H1 (cell line): ENCODE measurements at regions not wholly inside any gene's neighbourhood (a gene's known extent, or its start where the extent isn't known, plus 50 kb on each side); places are given as distances from the start of the nearest gene placed in this dataset.

Source experiments
- CTCF ChIA-PET: fragments of 300-600 bp; sonication (Branson Sonifier 250); formaldehyde crosslinking; loops from one replicate; lab custom pipeline; 2021; ENCODE audit not compliant: partially characterized antibody; lab: Charles Lee
- POLR2A ChIA-PET: fragments of 300-600 bp; sonication (Branson Sonifier 250); formaldehyde crosslinking; loops from one replicate; lab custom pipeline; 2021; ENCODE audit warnings: inconsistent platforms; ENCODE audit not compliant: partially characterized antibody; lab: Charles Lee
- DNase-seq, 2 experiments: peaks; one replicate each; pipeline versions ENCODE4 v3.0.0 to v3.0.0-alpha.2; 2010 to 2022; ENCODE audit warnings: low spot score in 2 of 2, low read depth in 1 of 2, mixed read lengths in 1 of 2
- FAIRE-seq: peaks from 2 replicates; lab custom pipeline; 2011; peaks lifted over from hg19 to GRCh38; lab: Jason Lieb, UNC
- H2AFZ ChIP-seq: 2 replicates; pipeline ENCODE4 v1.8.1; 2012; ENCODE audit warnings: low read length, inconsistent platforms
- H2AK5ac ChIP-seq: 2 replicates; pipeline ENCODE4 v1.6.1; 2013; ENCODE audit warnings: low read depth, low read length
- H2BK120ac ChIP-seq: replicated peaks from 2 replicates; pipeline ENCODE3; 2013; ENCODE audit warnings: low read depth, low read length, inconsistent platforms
- H2BK12ac ChIP-seq: 2 replicates; pipeline ENCODE4 v1.6.1; 2013; ENCODE audit warnings: low read depth, low read length
- H2BK15ac ChIP-seq: 2 replicates; pipeline ENCODE4 v1.6.1; 2013; ENCODE audit warnings: low read length
- H2BK20ac ChIP-seq: 2 replicates; pipeline ENCODE4 v1.6.1; 2013; ENCODE audit warnings: low read length
- H2BK5ac ChIP-seq: 2 replicates; pipeline ENCODE4 v1.6.1; 2013; ENCODE audit warnings: low read depth, low read length
- H3K14ac ChIP-seq: 2 replicates; pipeline ENCODE4 v1.6.1; 2013; ENCODE audit warnings: inconsistent platforms; ENCODE audit not compliant: insufficient read length
- H3K18ac ChIP-seq: 2 replicates; pipeline ENCODE4 v1.6.1; 2013; ENCODE audit warnings: low read length; ENCODE audit errors: extremely low read depth
- H3K23ac ChIP-seq: 2 replicates; pipeline ENCODE4 v1.6.1; 2013; ENCODE audit warnings: inconsistent platforms; ENCODE audit not compliant: insufficient read length
- H3K23me2 ChIP-seq: 2 replicates; pipeline ENCODE4 v1.6.1; 2013; ENCODE audit warnings: low read depth, low read length
- H3K27ac ChIP-seq: 2 replicates; pipeline ENCODE4 v1.6.1; 2011; ENCODE audit warnings: low read depth, low read length, inconsistent platforms
- H3K27me3 ChIP-seq, 4 experiments: replicated peaks in 1 of 4; 1 replicate in 1 of 4; 2 replicates in 3 of 4; pipeline versions ENCODE4 v1.6.1 to v1.8.1; 2011 to 2013; ENCODE audit warnings: low read length in 3 of 4, mild to moderate bottlenecking in 3 of 4, inconsistent platforms in 2 of 4, mixed read lengths in 2 of 4, moderate library complexity in 1 of 4; ENCODE audit not compliant: control insufficient read depth in 3 of 4, insufficient read depth in 3 of 4; ENCODE audit errors: extremely low read depth in 1 of 4
- H3K36me3 ChIP-seq, 4 experiments: 2 replicates each; pipeline versions ENCODE4 v1.6.1 to v1.8.1; 2011 to 2013; ENCODE audit warnings: mild to moderate bottlenecking in 4 of 4, low read length in 3 of 4, moderate library complexity in 2 of 4, control low read depth in 1 of 4, inconsistent platforms in 1 of 4; ENCODE audit not compliant: insufficient read depth in 4 of 4, control insufficient read depth in 2 of 4
- H3K4ac ChIP-seq: replicated peaks from 2 replicates; pipeline ENCODE3; 2013; ENCODE audit warnings: low read length, low read depth, mixed read lengths, inconsistent platforms; ENCODE audit not compliant: insufficient read length
- H3K4me1 ChIP-seq, 4 experiments: replicated peaks in 1 of 4; 1 replicate in 1 of 4; 2 replicates in 3 of 4; pipeline versions ENCODE4 v1.6.1 to v1.8.1; 2011 to 2013; ENCODE audit warnings: low read length in 3 of 4, inconsistent platforms in 2 of 4, mixed read lengths in 1 of 4; ENCODE audit not compliant: insufficient read depth in 4 of 4, control insufficient read depth in 3 of 4
- H3K4me2 ChIP-seq, 2 experiments: 2 replicates each; pipeline versions ENCODE4 v1.6.1 to v1.8.1; 2011 to 2013; ENCODE audit warnings: low read depth in 2 of 2, low read length in 2 of 2, control low read depth in 1 of 2, inconsistent platforms in 1 of 2, mild to moderate bottlenecking in 1 of 2; ENCODE audit not compliant: insufficient read depth in 1 of 2
- H3K4me3 ChIP-seq, 4 experiments: fragments of 200-600, 300-600 bp in 1 of 4; sonication (generic), shearing (Covaris generic), sonication (Bioruptor Twin) in 1 of 4; 2 replicates each; pipeline versions ENCODE4 v1.5.1 to v1.8.1; 2011 to 2016; ENCODE audit warnings: low read length in 4 of 4, low read depth in 3 of 4, control low read depth in 2 of 4, inconsistent platforms in 2 of 4, mild to moderate bottlenecking in 2 of 4, mixed read lengths in 1 of 4, moderate library complexity in 1 of 4; ENCODE audit not compliant: insufficient read depth in 2 of 4; ENCODE audit errors: extremely low read depth in 1 of 4
- H3K56ac ChIP-seq: replicated peaks from 2 replicates; pipeline ENCODE3; 2013; ENCODE audit warnings: low read depth, mild to moderate bottlenecking, mixed read lengths, low read length, inconsistent platforms; ENCODE audit not compliant: insufficient read length
- H3K79me1 ChIP-seq: 2 replicates; pipeline ENCODE4 v1.6.1; 2013; ENCODE audit warnings: low read depth, low read length, control low read depth
- H3K79me2 ChIP-seq, 2 experiments: 2 replicates each; pipeline versions ENCODE4 v1.6.1 to v1.8.1; 2012 to 2013; ENCODE audit warnings: low read length in 2 of 2, mild to moderate bottlenecking in 2 of 2, inconsistent platforms in 1 of 2; ENCODE audit not compliant: insufficient read depth in 2 of 2, control insufficient read depth in 1 of 2
- H3K9ac ChIP-seq, 4 experiments: replicated peaks in 1 of 4; 1 replicate in 1 of 4; 2 replicates in 3 of 4; pipeline versions ENCODE4 v1.6.1 to v1.8.1; 2011 to 2013; ENCODE audit warnings: low read depth in 3 of 4, low read length in 3 of 4, control low read depth in 2 of 4, mild to moderate bottlenecking in 2 of 4, moderate library complexity in 2 of 4, inconsistent platforms in 1 of 4; ENCODE audit errors: extremely low read depth in 1 of 4
- H3K9me3 ChIP-seq, 2 experiments: 2 replicates each; pipeline versions ENCODE4 v1.6.1 to v1.8.1; 2012 to 2013; ENCODE audit warnings: mild to moderate bottlenecking in 2 of 2, moderate library complexity in 2 of 2, control low read depth in 1 of 2, inconsistent platforms in 1 of 2, low read depth in 1 of 2, low read length in 1 of 2, mixed read lengths in 1 of 2; ENCODE audit not compliant: insufficient read depth in 2 of 2
- H4K20me1 ChIP-seq, 2 experiments: replicated peaks in 1 of 2; 2 replicates each; pipeline versions ENCODE3 to v1.8.1; 2011 to 2013; ENCODE audit warnings: inconsistent platforms in 2 of 2, low read length in 2 of 2, mild to moderate bottlenecking in 1 of 2; ENCODE audit not compliant: insufficient read depth in 2 of 2, control insufficient read depth in 1 of 2
- H4K5ac ChIP-seq: 2 replicates; pipeline ENCODE4 v1.6.1; 2013; ENCODE audit warnings: low read length, low read depth, mixed read lengths, inconsistent platforms; ENCODE audit not compliant: insufficient read length
- H4K8ac ChIP-seq: 2 replicates; pipeline ENCODE4 v1.8.0; 2013; ENCODE audit warnings: mild to moderate bottlenecking, moderate library complexity, low read length, inconsistent platforms; ENCODE audit not compliant: insufficient read depth; ENCODE audit errors: extremely low read depth
- H4K91ac ChIP-seq: replicated peaks from 2 replicates; pipeline ENCODE3; 2013; ENCODE audit warnings: low read length, mixed read lengths, inconsistent platforms; ENCODE audit not compliant: insufficient read length
- CHD2 ChIP-seq: IDR thresholded peaks from 2 replicates; pipeline ENCODE4 v1.6.1; 2012; ENCODE audit warnings: low read length, improper control_type of control experiment
- EGR1 ChIP-seq: IDR thresholded peaks from 2 replicates; pipeline ENCODE4 v1.6.1; 2011; ENCODE audit warnings: low read depth, low read length, borderline replicate concordance
- EP300 ChIP-seq, 2 experiments: IDR thresholded peaks; 1 replicate in 1 of 2; 2 replicates in 1 of 2; pipeline ENCODE4 v1.6.1; 2011 to 2012; ENCODE audit warnings: low read depth in 2 of 2, low read length in 2 of 2, mild to moderate bottlenecking in 2 of 2, borderline replicate concordance in 1 of 2, inconsistent platforms in 1 of 2, moderate library complexity in 1 of 2
- MAX ChIP-seq: IDR thresholded peaks from 2 replicates; pipeline ENCODE4 v1.6.1; 2012; ENCODE audit warnings: inconsistent platforms
- NANOG ChIP-seq: IDR thresholded peaks from 2 replicates; pipeline ENCODE4 v1.6.1; 2011; ENCODE audit warnings: low read length, low read depth, mild to moderate bottlenecking, inconsistent platforms; ENCODE audit not compliant: insufficient read depth, poor library complexity, severe bottlenecking
- RAD21 ChIP-seq, 2 experiments: IDR thresholded peaks in 1 of 2; conservative IDR thresholded peaks in 1 of 2; 2 replicates each; pipeline ENCODE4 v1.6.1; 2011; ENCODE audit warnings: low read depth in 2 of 2, low read length in 2 of 2, improper control_type of control experiment in 1 of 2, inconsistent platforms in 1 of 2, mild to moderate bottlenecking in 1 of 2, moderate library complexity in 1 of 2
- SIX5 ChIP-seq: IDR thresholded peaks from 2 replicates; pipeline ENCODE4 v1.6.1; 2011; ENCODE audit warnings: mild to moderate bottlenecking, low read depth, low read length
- WGBS, 2 experiments: shearing (Covaris generic) in 1 of 2; methylation state at CpG; one replicate each; pipeline versions ENCODE4 v1.1.6 to v1.1.7; 2013 to 2015; ENCODE audit warnings: low lambda C conversion rate in 2 of 2, mixed read lengths in 2 of 2, inconsistent platforms in 1 of 2, low coverage in 1 of 2, missing lambda C conversion rate in 1 of 2; ENCODE audit not compliant: insufficient replicate concordance in 2 of 2, insufficient coverage in 1 of 2, insufficient read length in 1 of 2; ENCODE audit errors: extremely low coverage in 1 of 2, missing lambda C conversion rate in 1 of 2; 5-methylcytosine and 5-hydroxymethylcytosine counted together
- TF ChIP-seq, protein P1 (sequence below): IDR thresholded peaks from 2 replicates; pipeline ENCODE4 v1.6.1; 2012; ENCODE audit warnings: inconsistent platforms

GRCh38 chr6:106770663-106771062 lies 141.3 kb downstream of the QRSL1 start:
- Histone ChIP-seq H4K91ac (no peak overlapping the region), H2AK5ac (no peak overlapping the region), H3K23ac (no peak overlapping the region), H3K27me3 (no peaks in the 10 kb centered on the region), H3K9me3 (peaks cover 4 to 14% of the 10 kb centered on the region in 2 experiments), H2BK15ac (no peak overlapping the region), H3K4ac (no peak overlapping the region), H3K4me1 (peaks cover 0 to 10% (median 5%) of the 10 kb centered on the region in 4 experiments; a peak in 3 of 7 replicates), H2BK20ac (no peak overlapping the region), H3K14ac (no peak overlapping the region), H2BK5ac (no peak overlapping the region), H3K18ac (no peak overlapping the region), H3K79me2 (no peaks in the 10 kb centered on the region), H3K36me3 (peaks cover 0 to 3% (median 0%) of the 10 kb centered on the region in 4 experiments; a peak in 1 of 8 replicates), H3K4me2 (no peak overlapping the region), H3K9ac (no peak overlapping the region), H4K20me1 (no peaks in the 10 kb centered on the region), H2AFZ (no peak overlapping the region), H3K27ac (no peak overlapping the region), H4K5ac (no peak overlapping the region), H2BK12ac (no peak overlapping the region), H4K8ac (no peak overlapping the region), H3K23me2 (no peaks in the 10 kb centered on the region), H3K4me3 (no peak overlapping the region), H2BK120ac (no peak overlapping the region), H3K79me1 (no peaks in the 10 kb centered on the region), H3K56ac (no peak overlapping the region)
- peak; percentile 50 for FAIRE-seq
- ChIA-PET POLR2A (no interaction called here), CTCF (interaction anchor here (1.3 to 1.6 kb wide), 3 partner anchors 13 to 162 kb away, joined by 3 to 4 read pairs (median 3); no protein-coding TSS in a partner anchor)
- DNase-seq: no peak
- 86% methylated on average over 1 of the region's 1 CpG; no CpG with 5 or more reads in 1 of the 2 experiments for WGBS, 2 experiments
- TF ChIP-seq, protein P1, sequence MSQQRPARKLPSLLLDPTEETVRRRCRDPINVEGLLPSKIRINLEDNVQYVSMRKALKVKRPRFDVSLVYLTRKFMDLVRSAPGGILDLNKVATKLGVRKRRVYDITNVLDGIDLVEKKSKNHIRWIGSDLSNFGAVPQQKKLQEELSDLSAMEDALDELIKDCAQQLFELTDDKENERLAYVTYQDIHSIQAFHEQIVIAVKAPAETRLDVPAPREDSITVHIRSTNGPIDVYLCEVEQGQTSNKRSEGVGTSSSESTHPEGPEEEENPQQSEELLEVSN: no peak
- TF ChIP-seq MAX (no peak), NANOG (no peak), EP300 (IDR thresholded peaks at IDR 0.05; ENCODE audit: borderline replicate concordance in 1 of 2, low read depth in 2 of 2, low read length in 2 of 2) (no peak), SIX5 (no peak), EGR1 (no peak), CHD2 (no peak), RAD21 (IDR thresholded peaks at IDR 0.05 in 1 of 2, conservative IDR thresholded peaks at IDR 0.05 in 1 of 2; ENCODE audit: low read depth in 2 of 2, low read length in 2 of 2) (no peak)
